WTC11 (cell line): ENCODE measurements at regions not wholly inside any gene's neighbourhood (a gene's known extent, or its start where the extent isn't known, plus 50 kb on each side); places are given as distances from the start of the nearest gene placed in this dataset.

Source experiments
- CREB1 ChIP-seq: sonication (generic); formaldehyde crosslinking; IDR thresholded peaks from 2 replicates; pipeline ENCODE4 v1.8.0; 2023; ENCODE audit warnings: mild to moderate bottlenecking, missing genetic modification reagents
- CTCF ChIP-seq: fragments of 200-600 bp; IDR thresholded peaks from 2 replicates; pipeline ENCODE4 v1.8.0; 2022; ENCODE audit warnings: antibody characterized with exemption
- ETV6 ChIP-seq: sonication (generic); formaldehyde crosslinking; IDR thresholded peaks from 2 replicates; pipeline ENCODE4 v1.8.1; 2022; ENCODE audit warnings: mild to moderate bottlenecking, missing genetic modification reagents
- IRF1 ChIP-seq: sonication (generic); formaldehyde crosslinking; IDR thresholded peaks from 2 replicates; pipeline ENCODE4 v1.8.0; 2023; ENCODE audit warnings: missing genetic modification reagents
- KAT7 ChIP-seq: sonication (generic); formaldehyde crosslinking; IDR thresholded peaks from 2 replicates; pipeline ENCODE4 v1.8.1; 2023; ENCODE audit warnings: missing genetic modification reagents, mild to moderate bottlenecking, borderline replicate concordance
- NFE2L1 ChIP-seq: sonication (generic); formaldehyde crosslinking; IDR thresholded peaks from 2 replicates; pipeline ENCODE4 v1.8.1; 2023; ENCODE audit warnings: missing genetic modification reagents
- PREB ChIP-seq: sonication (generic); formaldehyde crosslinking; IDR thresholded peaks from 2 replicates; pipeline ENCODE4 v1.8.1; 2022; ENCODE audit warnings: mild to moderate bottlenecking, missing genetic modification reagents, moderate library complexity, borderline replicate concordance
- SP1 ChIP-seq: sonication (generic); formaldehyde crosslinking; conservative IDR thresholded peaks from 2 replicates; pipeline ENCODE4 v1.8.1; 2022; ENCODE audit warnings: missing genetic modification reagents
- USF1 ChIP-seq: sonication (generic); formaldehyde crosslinking; IDR thresholded peaks from 2 replicates; pipeline ENCODE4 v1.8.0; 2022; ENCODE audit warnings: mild to moderate bottlenecking, missing genetic modification reagents
- ZBTB21 ChIP-seq: sonication (generic); formaldehyde crosslinking; IDR thresholded peaks from 2 replicates; pipeline ENCODE4 v1.8.1; 2023; ENCODE audit warnings: mild to moderate bottlenecking, missing genetic modification reagents, borderline replicate concordance
- ZNF232 ChIP-seq: sonication (generic); formaldehyde crosslinking; IDR thresholded peaks from 2 replicates; pipeline ENCODE4 v1.8.0; 2022; ENCODE audit warnings: mild to moderate bottlenecking, missing genetic modification reagents
- TF ChIP-seq, protein P1 (sequence below): sonication (generic); formaldehyde crosslinking; IDR thresholded peaks from 2 replicates; pipeline ENCODE4 v1.8.0; 2022; ENCODE audit warnings: mild to moderate bottlenecking, missing genetic modification reagents
- TF ChIP-seq, protein P2 (sequence below): sonication (generic); formaldehyde crosslinking; IDR thresholded peaks from 2 replicates; pipeline ENCODE4 v1.8.1; 2023; ENCODE audit warnings: mild to moderate bottlenecking, missing genetic modification reagents, borderline replicate concordance

DNA sequence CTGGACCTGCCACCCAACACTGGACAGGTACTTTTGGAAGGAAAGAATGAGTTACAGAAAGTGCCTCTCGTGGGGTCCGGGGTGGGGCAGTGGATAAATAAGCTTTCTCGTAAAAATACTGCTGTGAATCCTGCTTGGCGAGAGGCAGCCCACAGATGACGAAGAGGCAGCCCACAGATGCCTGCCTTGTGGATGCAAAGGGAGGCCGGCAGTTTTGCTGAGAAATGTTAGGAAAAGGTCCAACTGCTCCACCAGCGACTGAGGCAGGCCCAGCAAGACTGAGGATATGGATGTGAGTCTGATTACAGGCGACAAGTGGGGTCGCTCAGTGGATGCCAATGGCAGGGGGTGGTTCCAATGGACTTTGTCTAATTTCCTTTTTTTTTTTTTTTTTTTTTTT is 79.1 kb upstream of the PPP1R26 start:
- TF ChIP-seq CTCF (no peak), IRF1 (CRISPR knock-in tag) (no peak), KAT7 (CRISPR knock-in tag) (no peak), ZNF232 (CRISPR knock-in tag) (no peak), PREB (no peak), ZBTB21 (no peak), USF1 (no peak), SP1 (CRISPR knock-in tag) (no peak), NFE2L1 (CRISPR knock-in tag) (no peak), CREB1 (CRISPR knock-in tag) (no peak), ETV6 (no peak)
- TF ChIP-seq, protein P1, sequence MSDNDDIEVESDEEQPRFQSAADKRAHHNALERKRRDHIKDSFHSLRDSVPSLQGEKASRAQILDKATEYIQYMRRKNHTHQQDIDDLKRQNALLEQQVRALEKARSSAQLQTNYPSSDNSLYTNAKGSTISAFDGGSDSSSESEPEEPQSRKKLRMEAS (CRISPR knock-in tag): no peak
- TF ChIP-seq, protein P2, sequence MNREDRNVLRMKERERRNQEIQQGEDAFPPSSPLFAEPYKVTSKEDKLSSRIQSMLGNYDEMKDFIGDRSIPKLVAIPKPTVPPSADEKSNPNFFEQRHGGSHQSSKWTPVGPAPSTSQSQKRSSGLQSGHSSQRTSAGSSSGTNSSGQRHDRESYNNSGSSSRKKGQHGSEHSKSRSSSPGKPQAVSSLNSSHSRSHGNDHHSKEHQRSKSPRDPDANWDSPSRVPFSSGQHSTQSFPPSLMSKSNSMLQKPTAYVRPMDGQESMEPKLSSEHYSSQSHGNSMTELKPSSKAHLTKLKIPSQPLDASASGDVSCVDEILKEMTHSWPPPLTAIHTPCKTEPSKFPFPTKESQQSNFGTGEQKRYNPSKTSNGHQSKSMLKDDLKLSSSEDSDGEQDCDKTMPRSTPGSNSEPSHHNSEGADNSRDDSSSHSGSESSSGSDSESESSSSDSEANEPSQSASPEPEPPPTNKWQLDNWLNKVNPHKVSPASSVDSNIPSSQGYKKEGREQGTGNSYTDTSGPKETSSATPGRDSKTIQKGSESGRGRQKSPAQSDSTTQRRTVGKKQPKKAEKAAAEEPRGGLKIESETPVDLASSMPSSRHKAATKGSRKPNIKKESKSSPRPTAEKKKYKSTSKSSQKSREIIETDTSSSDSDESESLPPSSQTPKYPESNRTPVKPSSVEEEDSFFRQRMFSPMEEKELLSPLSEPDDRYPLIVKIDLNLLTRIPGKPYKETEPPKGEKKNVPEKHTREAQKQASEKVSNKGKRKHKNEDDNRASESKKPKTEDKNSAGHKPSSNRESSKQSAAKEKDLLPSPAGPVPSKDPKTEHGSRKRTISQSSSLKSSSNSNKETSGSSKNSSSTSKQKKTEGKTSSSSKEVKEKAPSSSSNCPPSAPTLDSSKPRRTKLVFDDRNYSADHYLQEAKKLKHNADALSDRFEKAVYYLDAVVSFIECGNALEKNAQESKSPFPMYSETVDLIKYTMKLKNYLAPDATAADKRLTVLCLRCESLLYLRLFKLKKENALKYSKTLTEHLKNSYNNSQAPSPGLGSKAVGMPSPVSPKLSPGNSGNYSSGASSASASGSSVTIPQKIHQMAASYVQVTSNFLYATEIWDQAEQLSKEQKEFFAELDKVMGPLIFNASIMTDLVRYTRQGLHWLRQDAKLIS (CRISPR knock-in tag): no peak
